ENCODE measurements at regions not wholly inside any gene's neighbourhood (a gene's known extent, or its start where the extent isn't known, plus 50 kb on each side); places are given as distances from the start of the nearest gene placed in this dataset.

DNA sequence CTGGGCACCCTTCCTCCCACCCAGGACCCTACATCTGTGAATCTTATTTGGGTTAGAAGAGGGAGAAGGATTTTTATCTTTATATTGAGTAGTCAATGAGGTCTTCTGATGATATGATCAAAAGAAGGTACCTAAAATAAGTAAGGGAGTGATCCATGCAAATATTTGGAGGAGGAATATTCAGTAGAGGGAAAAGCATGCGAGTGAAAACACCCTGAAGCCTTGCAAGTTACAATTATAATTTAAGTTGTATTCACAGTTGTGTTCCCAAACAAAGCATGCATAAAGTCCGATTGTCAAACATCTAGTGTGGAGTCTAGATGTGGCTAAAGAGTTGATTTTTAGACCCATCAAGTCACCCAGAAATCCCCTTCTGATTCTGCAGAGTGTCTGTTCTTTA, 530.2 kb upstream of the ZEB2 start:
- no peak for DNase-seq (ENCODE audit: low read depth, low spot score)

DNA sequence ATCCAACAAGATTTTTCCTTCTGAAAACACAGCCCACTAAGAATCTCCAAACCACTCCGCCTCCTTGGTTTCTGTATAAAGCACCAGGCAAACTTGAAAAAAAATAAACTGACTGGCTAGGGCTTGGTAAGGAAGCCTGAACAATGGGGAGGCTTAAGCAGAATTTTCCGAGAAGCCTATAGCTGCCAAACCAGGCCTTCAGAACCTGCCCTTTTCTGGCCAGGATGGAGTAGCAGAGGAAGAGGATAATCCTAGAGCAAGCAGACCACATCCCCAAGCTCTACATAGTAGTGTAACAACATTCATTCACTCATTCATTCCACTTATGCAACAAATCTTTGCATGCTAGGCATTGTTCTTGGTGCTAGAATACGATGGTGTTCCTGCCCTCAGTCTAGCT, 529.6 kb upstream of the ZEB2 start:
- no peak for DNase-seq (ENCODE audit: low read depth, low spot score)

DNA sequence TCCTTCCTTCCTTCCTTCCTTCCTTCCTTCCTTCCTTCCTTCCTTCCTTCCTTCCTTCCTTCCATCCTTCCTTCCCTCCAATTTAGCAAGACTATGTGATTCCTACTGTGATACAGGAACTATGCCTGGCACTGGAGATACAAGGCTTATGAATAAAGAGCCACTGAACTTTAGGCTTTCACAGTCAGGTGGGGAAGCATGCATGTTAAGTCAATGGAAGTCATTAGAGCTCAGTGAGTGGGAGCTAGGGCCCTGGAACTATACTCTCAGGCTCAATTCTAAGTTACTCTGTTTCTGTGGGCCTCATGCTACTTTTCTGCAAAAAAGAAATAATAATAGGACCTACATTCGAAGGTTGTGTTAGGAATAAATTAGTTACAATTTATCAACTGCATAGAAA, 527.6 kb upstream of the ZEB2 start:
- no peak for DNase-seq (ENCODE audit: low read depth, low spot score)

DNA sequence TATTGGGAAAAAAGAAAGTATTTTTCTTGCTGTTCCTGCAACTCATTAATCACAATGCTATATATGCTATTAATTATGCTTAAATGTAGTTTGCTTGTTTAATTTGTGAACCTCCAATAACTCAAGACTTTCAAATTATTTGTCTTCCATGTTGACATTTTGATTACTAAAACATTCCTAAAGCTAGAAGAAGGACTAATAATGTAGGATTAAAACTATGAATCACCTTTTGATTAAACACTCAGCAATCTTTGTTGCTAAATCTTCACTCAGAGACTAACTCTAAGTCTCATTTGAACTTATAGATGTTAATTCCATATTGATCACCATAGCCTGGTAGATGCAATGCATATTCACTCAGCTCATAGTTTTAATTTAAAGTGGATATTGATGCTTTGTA, 524.6 kb upstream of the ZEB2 start:
- no peak for DNase-seq (ENCODE audit: low read depth, low spot score)

DNA sequence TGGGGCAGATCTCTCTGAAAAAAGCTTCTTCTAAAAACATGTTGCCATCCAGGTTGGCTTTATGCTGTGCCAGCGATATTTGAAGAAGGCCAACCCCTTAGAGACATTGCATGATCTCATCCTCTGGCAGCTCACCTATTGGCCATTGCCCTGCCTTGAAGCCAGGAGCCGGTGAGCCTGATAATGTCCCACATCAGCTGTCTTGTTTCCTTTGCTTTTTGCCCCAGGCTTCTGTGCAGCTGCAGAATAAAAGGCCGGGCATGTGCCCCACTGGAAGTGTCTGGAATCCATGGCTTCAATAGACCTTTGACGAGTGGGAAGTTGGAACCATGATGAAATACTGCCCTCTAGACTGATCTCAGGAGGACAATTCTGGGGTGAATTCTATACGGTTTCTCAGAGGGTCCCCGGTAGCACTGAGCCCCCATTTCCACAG, 523.5 kb upstream of the ZEB2 start:
- DNase-seq (ENCODE audit: low read depth, low spot score) = no peak

DNA sequence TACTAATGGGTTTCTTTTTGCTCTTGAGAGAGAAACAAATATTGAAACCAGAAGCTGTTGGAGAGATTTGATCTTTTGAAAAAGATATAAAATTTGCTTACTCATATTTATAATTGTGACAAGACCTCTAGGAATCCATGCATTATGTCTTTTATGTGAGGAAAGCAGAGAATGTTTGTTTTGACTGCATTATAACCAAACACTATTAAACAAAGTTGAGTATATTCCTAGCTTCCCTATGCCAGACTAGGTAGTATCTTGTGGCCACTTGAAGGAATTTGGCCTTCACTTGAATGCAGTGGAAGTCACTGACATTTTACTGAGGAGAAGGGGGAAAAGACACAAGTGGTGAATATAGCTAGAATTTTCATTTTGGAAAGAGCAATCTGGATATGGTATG, 521.8 kb upstream of the ZEB2 start:
- no peak for DNase-seq (ENCODE audit: low read depth, low spot score)

DNA sequence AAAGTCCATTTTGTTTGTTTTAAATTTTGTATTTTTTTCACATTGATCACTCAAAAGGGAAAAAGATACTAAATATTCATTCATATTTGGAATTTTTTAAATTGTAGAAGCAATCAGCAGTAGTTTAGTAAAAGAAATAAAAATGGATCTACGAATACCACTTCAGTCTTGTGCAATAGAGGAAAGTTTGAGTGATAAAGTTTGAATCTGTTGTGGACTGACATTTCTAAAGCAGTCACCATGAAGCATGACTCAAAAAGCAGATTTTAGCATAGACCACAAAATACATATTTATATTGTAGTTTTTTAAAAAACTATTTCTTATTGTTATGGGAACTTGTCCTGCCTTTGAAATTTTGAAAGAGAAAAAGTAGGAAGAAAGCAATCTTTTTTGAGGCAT, 520.5 kb upstream of the ZEB2 start:
- DNase-seq (ENCODE audit: low read depth, low spot score) = no peak

DNA sequence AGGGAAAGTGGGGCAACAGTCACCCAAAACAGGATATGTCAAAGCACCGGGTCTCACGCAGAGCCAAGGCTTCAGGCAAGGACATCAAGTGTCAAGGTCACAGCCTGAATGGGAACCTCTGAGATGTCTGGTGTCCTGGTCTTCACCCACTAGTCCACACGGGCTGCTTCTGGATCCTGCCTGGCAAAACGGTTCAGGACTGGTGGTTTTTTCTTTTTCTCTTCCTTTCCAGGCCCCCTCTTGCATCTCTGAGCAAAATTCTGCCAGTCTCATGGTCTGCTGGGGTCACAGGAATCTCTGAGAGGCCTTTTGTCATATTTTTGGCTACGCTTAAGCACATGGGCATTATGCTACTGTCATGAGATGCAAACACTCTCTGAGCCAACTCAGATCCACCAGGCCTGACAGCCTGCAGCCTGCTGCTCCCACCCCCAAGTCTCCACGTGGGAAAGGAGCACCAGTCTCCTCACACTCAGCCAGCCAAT, 518.2 kb upstream of the ZEB2 start:
- no peak for DNase-seq (ENCODE audit: low read depth, low spot score)

DNA sequence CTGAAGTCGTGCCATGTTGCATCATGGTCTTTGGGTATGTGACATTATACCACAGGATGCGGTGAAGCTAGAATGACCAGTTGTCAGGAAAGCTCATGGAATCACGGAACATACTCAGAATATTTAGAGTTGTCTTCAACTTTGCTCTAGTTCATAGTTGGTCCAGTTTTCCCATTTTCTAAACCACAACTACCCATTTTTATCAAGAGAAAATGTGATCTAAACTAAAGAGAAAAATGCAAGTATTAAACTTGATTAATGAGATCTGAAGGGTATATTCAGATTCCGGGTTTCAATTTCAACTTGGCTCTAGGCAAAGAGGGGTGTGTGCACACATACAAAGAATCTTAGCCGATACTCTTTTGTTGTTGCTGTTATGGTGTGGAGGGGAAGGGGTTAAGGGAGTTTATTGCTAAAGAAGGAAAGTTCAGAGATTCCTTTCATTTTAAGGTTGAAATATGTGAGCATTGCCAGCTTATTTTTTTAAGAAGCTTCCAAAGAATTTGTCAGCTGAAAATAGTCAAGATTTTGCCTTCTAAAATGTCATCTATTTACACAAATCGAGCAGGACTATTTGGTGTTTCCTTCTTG, 516.6 kb upstream of the ZEB2 start:
- DNase-seq (ENCODE audit: low read depth, low spot score) = no peak

DNA sequence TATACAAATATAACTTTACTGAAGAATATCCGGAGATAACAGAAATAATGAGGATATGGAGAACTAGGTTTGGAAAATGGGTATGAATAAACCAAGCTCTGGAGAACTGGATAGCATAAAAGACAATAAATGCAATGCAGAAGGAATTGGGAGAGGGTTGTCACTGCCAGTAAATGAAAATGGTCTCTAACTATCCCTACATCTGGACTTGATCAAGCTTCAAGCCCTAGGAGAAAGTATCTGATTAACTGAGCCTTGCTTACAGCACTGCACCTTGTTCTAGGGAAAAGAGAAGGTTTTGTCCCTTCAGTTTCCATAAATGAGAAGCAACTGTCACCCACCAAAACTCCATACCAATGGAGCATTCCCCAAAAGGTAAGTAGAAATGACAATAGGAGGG, 514.6 kb upstream of the ZEB2 start:
- DNase-seq (ENCODE audit: low read depth, low spot score) = no peak

DNA sequence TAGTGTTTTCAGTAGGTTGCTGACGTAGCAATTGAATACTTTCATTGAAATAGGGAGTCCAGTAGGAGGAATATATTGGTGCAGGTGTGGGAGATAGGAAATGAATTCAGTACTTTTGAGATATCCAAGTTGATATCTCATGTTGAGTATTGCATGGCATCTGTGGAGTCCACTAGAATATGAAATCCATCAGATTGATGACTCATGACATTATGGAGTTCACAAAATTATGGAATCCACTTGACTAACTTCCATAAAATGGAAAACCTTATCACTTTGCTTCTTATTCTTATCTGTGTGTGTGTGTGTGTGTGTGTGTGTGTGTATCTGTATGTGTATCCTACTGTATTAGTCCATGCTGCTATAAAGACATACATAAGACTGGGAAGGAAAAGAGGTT, 513.5 kb upstream of the ZEB2 start:
- DNase-seq (ENCODE audit: low read depth, low spot score) = no peak

DNA sequence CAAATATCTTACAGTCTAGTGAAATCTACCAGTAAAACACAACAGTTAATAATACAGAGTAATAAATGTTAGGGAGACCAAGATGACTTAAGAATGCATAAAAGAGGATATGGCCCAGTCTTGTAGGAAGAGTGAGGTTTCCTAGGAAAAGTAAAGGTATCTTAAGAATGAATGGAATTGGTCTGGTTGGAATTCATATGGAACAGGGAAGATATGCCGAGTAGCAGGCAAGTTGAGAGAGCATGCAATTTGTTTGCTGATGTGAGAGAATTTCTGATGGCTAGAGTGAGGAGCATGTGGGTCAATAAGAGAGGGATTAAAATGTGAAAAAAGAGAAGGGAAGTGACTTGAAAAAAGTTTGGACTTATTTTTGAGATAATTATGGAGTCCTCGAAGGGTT, 512.9 kb upstream of the ZEB2 start:
- DNase-seq (ENCODE audit: low read depth, low spot score) = no peak

DNA sequence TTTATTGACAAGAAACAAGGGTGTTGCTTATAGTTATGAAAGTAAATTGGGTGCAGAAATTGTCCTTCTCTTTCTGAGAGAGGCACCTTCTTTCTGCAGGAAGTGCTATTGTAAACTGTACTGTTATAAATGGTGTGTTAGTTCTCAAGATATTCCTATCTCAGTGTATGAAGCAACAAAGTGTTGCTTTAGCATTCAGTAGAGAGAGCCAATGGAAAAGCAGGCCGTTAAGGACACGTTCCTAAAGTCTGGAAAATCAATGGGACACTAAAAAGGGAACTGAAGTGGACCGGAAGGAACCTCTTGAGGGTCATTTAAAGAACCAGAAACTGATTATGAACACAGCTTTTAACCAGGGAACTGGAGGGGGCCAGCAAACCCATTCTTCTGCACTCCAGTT, 510.0 kb upstream of the ZEB2 start:
- no peak for DNase-seq (ENCODE audit: low read depth, low spot score)

DNA sequence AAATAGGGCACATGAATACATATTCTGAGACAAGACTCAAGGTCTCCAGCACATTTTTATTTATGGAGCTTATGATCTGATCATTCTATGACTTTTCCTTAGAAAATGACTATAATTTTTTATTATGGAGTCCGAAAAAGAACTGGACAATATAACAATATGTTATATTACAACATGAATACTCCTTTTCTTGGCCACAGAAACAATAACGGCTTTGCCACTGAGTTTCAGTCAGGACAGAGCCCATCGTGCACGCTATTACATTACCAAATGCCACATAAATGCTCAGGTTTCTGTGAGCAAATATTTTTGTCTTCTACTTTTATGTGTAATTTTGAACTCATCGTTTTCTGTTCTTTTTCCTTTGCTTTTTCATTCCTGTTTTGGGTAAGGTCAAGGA, 509.2 kb upstream of the ZEB2 start:
- DNase-seq (ENCODE audit: low read depth, low spot score) = no peak

DNA sequence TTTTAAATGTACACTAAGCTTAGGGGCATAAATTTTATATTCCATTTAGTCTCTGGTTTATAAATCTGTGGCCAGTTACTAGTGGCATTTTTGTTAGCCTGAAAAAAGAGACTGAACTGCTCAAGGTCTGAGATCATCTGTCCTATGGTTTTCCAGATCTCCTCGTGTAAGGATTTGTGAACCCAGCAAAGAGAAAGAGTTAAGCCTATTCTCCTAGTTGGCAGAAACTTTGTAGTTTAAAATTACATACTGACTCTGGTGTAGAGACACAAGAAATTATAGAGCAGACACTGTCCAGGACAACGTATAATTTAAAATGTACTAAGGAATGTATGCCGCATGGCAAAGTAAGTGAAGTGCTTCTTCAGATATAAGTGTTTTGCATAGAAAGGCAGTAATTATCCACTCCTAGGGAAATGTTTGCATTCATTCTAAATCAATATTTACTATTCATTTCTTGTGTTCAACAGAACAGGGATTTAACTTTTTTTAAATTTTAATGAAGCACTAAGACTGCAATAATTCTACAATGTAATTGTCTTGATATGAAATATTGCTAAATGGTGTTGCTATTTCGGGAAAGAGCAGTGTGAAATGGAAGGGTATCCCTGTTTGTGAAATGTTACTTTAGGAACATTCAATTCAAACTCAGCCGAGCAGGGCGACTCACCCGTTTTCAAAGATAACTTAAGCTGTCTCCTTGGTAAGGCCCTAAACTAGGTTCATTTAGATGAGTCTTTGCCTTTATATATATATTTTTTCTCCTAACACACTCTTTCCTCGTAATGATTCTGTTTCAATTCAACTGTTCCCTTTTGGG, 508.4 kb upstream of the ZEB2 start:
- no peak for DNase-seq (ENCODE audit: low read depth, low spot score)

DNA sequence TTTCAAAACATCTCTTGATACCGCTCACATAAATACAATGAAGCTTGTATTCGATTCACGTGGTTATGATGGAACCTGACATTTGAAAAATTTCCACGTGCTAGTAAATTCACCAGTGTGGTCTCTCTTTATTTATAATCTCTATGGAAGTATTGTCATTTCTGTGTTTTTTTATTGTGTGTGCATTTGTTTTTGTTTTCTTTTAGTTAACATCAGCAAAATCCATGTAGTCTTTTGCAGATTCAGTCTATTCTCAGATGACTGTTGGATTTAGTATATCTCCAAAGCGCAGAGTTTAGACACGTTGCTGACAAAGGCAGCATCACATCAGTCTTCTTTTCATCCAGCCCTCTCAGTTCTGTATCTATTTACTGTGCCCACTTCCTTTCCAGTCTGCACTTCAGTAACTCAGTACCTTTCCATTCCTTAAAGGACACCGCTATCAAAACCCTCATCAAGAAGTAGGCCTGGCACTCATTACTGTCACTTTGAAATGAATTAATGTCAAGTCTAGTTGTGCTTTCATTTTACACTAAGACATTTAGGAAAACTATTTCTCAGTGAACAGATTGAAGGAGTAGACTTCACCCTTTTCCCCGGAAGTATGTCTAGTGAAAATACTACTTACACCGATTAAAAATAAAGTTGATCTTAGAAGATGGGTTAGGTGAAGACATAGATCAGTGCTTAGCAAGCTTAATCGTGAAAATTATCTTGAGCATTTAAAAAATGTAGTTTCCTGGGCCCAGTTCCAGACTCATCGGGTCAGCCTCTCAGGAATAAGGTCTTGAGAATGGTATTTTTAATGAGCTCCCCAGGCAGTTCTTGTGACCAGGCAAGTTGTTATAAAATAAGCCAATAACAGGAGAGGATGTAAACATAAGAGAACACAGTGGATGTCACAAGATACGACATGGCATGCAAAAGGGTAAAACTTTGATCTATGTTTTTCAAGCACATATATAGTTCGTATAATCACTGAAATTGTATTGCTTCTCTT, 506.8 kb upstream of the ZEB2 start:
- no peak for DNase-seq (ENCODE audit: low read depth, low spot score)

DNA sequence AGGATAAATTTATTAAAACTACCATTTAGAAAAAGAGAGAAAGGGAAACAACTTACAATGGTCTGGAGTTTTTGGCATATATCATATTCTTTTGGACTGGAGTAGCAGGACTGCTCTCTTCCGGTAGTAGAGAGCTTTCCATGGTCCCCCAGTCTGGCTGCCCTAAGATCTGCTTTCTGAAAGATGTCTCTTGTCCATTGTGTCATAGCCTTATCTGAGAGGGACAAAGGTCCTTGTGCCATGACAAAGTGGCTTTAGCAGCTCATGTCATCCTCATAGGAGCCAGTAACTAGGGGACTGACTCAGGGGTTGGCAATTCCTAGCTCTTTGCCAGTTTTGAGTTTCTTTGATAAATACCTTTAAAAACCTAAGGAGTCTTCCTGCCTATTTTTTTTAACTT, 505.5 kb upstream of the ZEB2 start:
- DNase-seq (ENCODE audit: low read depth, low spot score) = no peak

DNA sequence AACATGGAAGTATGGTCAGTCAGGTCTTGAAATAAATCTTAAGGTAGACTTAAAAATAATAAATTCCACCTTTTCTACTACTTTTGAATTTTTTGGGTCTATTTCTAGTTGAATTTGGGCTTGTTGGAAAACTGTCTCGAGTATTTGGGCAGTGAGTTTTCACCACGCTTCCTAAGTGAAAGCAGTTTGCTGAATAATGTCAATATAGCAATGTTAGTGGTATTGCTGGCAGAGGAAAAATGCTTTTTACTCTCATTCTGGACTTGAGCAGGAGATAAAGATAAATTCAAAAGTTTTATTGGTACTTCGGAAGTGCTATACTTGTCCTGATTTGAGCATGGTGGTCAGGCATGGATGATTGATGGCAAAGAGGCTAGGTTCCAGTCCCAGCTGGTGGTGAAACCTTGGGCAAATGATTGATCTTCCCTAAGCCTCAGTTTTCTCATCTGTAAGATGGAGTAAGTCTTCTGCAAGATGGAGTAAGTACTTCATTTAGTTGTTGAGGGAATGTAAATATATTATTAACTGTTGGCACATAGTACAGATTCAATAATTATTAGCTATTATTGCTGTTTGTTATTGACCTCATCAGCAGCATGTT, 503.5 kb upstream of the ZEB2 start:
- no peak for DNase-seq (ENCODE audit: low read depth, low spot score)

DNA sequence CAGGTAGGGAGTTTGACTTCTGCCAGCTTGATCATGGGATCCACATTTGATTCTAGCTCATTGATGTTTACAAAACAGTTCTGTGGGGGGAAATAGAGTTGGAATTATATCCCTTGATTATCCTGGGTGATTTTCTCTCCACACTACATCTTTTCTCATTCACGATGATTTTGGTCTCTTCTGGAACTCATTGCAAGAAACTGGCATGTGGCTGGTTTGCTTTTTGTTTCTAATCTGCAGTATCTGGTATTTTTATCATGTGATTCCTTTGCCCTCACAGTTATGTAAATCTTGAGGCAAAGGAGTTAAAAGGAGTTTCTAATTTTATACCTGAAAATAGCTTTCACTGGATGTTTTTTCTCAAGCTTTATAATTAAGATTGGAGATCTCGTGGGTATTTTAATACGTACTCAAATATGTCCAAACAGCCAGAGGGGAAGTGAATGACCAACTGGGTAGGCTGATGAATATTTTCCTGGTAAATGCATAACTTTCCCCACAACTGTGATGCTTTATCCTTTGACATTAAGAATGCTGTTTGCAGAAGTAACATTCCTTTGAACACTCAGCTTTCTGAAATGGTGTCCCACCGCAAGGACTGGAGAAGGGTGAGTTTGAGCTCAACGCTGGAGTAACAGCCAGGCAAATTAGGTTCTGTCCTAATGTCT, 502.9 kb upstream of the ZEB2 start:
- DNase-seq (ENCODE audit: low read depth, low spot score) = no peak

DNA sequence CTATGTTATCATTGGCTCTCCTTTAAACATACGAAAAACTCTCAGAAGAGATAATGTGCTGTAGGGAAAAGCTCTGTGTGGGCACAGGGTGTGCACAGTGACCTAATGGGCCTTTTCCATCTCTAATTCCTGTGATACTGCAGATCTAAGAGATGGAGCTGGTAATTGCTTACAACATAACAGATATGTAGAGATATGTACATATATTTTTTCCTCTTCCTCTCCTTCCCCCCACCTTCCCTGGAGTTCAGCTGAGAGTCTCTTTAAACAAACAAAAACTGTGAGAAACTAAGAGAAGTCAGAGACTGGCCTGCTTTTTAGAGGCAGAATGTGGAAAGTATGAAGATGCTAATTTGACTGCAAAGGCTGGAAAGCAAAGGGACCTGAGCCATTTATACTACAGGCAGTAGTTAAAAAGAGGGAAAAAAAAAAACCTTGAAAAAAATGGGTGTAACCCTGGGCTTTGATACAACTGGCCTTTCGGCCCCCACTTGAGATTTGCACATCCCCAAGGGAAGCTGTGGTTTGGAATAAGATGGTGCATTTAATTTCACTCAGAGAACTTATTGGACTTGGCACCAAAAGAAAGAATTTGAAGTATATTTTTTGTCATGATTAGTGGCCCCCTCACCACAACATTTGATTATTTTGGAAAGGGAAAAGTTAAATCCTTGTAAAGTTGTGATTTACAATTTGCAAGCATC, 502.2 kb upstream of the ZEB2 start:
- DNase-seq (ENCODE audit: low read depth, low spot score) = no peak
